ENCODE measurements at regions not wholly inside any gene's neighbourhood (a gene's known extent, or its start where the extent isn't known, plus 50 kb on each side); places are given as distances from the start of the nearest gene placed in this dataset.

- TF ChIP-seq CTCF (IDR thresholded peaks at IDR 0.05; ENCODE audit: low read depth, low read length, poor library complexity, severe bottlenecking), result no peak
- no peak for TF ChIP-seq EZH2phosphoT487 (IDR thresholded peaks at IDR 0.05; ENCODE audit: borderline replicate concordance, low read length)
These were observed 436.6 kb upstream of the GBE1 start for GRCh38 chr3:82198009-82198408.
